Left ventricle myocardium superior (tissue), 1 donor: ENCODE measurements at regions not wholly inside any gene's neighbourhood (a gene's known extent, or its start where the extent isn't known, plus 50 kb on each side); places are given as distances from the start of the nearest gene placed in this dataset.

ENCODE experiments used
- ATAC-seq: fragments of 200-7000 bp; cut with Tn5 transposase; one replicate; pipeline ENCODE4 v1.9.1; 2020; ENCODE audit warnings: mild to moderate bottlenecking, moderate library complexity
- DNase-seq: peaks from one replicate; pipeline ENCODE4 v3.0.0-alpha.2; 2020
- intact Hi-C: fragments of 100-400 bp; cut with micrococcal nuclease; formaldehyde crosslinking; loops from one replicate; pipeline ENCODE4 v1.11.0; 2022
- donor health status: DM: no; HTN: yes; CAD: no; lungs with severe emphysema.

GRCh38 chr7:155198196-155198892 is 99.3 kb upstream of the INSIG1 start:
- DNase-seq (no peak), ATAC-seq (no peak)
- intact Hi-C loops: loop anchor here (10.0 kb wide), 1 partner anchor 146 kb away; no protein-coding TSS in a partner anchor

GRCh38 chr7:155198901-155199845 is 98.5 kb upstream of the INSIG1 start:
- DNase-seq (no peak), ATAC-seq (no peak)
- intact Hi-C loops: loop anchor here (10.0 kb wide), 1 partner anchor 146 kb away; no protein-coding TSS in a partner anchor

DNA sequence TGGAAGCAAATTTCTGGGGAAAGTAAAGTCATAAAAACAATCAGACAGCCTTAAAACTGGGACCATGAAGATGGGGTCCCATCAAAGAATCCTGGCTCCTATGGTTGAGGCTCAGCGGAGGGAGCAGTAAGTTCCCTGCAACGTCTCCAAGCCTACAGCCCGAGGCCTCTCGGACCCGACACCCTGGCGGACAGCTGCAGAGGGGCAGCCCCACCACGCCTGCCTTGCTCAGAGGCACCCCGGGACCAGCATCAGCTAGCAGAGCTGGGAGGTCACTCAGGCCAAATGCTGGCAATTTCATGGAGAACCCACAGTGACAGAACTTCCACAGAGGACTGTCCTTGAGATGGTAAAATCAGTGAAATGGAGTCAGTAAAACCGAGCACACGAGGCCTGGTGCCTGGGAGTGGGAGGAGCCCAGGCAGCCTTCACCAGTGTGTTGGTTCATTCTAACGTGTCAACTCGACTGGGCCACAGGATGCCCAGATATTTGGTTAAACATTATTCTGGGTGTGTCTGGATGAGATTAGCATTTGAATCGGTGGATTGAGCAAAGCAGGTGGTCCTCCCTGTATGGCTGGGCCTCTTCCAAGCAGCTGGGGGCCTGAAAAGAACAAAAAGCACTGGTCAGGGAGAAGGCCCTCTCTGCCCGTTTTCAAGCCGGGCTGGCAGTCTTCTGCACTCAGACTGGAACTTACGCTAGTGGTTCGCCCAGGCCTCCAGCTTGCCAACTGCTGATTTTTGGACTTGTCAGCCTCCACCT is 96.2 kb upstream of the INSIG1 start:
- no peak for ATAC-seq
- no peak for DNase-seq
- intact Hi-C loops: no loop called here

DNA sequence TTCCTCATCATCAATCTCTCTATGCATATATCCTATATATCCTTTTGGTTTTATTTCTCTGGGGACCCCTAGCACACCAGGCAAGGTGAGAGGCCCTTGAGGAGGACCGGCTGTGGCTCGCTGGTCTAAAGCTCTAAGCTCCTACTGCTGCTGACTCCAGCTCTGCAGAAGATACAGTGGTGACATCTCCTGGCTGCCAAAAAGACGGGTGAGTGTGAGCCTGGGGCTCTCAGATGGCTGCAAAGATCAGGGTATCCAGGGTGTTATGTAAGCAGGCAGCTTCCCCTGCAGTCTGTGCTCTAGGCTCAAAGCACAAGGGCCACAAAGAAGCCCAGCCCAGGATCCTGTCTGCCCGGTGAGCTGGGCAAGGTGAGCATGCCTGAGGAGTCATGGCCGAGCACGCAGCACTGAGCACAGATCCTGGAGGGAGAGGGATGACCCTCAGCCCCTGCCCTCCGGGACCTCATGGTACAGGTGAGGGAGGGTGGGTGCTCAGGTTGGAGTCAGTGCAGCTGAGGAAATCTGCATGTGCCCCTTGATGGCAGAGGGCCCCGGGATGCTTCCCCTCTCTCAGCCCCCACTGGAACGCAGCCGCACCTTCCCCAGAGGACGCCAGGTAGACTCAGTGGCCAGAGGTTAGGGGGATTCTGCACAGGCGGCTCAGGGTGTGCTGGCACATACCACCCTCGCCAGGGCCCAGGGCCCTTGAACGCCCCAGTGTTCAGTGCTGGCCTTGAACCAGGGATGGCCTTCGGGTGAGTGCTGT is 95.4 kb upstream of the INSIG1 start:
- DNase-seq (no peak), ATAC-seq (no peak)
- intact Hi-C loops: no loop called here

DNA sequence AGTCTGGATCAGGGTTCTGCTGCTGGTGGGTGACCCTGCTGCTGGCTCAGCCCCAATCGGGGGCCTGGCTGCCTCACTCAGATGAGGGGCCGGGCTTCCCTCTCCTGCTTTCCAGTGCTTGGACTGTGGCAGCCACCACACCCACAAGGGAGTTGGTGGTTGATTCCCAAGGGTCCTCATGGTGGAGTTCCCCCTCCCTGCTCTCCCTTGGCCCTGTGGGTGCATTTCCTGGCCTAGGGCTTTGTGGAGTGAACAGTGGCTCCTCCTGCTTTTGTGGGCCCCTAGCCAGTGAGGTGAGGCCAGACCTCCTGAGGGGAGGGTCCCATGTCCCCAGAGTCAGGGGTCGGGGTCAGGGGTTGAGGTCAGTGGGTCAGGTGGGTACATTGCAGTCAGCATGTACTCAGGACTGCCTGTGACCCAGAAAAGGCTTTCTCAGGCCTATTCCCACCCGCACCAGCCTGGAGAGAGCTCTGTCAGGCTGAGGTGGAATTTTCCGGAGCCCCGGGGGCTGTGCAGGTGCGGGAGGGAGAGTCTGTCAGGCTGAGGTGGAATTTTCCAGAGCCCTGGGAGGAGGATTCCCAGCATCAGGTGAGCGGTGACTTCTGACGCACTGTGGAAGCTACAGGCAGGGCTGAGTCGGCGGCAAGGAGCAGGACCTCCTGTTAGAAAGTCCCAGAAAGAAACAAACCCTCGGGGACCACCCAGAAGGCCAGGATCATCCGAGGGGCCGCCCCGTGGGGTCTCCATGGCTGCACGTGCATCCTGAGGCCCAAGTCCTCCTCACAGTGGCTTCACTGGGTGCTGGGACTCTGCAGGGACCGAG is 94.4 kb upstream of the INSIG1 start:
- DNase-seq: no peak
- ATAC-seq: no peak
- intact Hi-C loops: no loop called here

DNA sequence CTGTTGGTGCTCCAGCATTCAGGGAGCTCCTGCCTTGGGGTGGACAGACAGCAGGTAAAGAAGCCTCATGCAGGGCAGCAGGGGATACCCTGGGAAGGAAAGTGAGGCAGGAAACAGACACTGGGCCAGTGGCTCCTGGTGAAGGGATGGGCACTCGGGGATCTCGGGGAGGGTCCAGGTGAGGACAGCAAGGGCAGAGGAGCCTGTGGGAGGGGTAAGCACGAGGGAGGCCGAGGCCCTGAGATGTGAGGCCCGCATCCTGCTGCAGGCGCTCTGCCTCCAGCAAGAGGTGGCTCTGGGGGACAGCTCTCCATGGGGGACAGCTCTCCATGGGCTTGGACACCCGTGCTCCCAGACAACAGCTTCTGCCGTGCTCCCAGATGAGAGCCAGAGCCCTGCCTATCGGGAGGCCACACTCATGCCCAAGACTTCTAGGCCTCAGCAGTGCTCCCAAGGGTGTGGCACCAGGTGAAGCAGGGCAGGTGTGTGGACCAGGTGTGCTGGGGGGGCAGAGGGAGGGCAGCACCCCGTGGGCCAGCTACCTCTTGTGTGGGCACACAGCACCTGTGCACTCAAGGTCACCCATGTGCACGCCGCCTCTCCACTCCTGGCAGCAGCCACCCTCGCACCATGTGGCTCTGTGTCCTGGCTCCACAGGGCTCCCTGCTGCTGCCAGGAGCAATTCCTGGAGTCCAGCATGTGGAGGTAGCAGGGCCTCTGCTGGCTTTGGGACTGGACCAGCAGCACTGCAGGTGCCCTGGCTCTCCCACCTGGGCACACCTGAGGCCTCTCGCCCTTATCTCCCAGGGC is 93.6 kb upstream of the INSIG1 start:
- no peak for ATAC-seq
- intact Hi-C loops: no loop called here
- no peak for DNase-seq

DNA sequence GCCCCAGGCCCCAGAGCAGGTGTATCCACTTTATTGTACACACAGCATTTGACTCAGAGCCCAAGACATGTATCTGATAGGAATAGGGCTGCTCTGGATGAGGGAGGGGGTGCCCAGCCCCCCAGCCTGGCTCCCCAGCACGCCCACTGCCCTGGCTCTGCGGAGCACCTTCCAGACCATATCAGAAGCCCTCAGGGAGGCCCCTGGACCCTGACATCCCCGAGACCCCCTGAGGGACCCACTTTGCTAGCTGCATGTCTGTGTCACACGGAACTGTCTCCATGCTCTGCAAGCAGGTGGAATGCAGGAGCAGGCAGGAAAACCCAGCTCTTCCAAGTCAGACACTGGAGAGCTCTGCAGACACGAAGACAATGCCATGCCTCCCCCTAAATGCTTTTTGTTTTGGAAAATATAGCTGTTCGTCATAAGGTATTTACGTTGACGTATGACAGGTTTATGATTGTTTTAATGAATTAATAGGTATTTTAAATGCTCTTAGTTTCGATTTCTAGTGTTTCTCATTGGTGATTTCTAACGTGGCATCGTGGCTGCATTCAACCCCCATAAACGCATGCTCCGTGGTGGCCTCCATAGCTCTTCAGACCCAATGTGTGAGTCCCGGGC is 92.8 kb upstream of the INSIG1 start:
- no peak for DNase-seq
- intact Hi-C loops: no loop called here
- ATAC-seq: no peak

DNA sequence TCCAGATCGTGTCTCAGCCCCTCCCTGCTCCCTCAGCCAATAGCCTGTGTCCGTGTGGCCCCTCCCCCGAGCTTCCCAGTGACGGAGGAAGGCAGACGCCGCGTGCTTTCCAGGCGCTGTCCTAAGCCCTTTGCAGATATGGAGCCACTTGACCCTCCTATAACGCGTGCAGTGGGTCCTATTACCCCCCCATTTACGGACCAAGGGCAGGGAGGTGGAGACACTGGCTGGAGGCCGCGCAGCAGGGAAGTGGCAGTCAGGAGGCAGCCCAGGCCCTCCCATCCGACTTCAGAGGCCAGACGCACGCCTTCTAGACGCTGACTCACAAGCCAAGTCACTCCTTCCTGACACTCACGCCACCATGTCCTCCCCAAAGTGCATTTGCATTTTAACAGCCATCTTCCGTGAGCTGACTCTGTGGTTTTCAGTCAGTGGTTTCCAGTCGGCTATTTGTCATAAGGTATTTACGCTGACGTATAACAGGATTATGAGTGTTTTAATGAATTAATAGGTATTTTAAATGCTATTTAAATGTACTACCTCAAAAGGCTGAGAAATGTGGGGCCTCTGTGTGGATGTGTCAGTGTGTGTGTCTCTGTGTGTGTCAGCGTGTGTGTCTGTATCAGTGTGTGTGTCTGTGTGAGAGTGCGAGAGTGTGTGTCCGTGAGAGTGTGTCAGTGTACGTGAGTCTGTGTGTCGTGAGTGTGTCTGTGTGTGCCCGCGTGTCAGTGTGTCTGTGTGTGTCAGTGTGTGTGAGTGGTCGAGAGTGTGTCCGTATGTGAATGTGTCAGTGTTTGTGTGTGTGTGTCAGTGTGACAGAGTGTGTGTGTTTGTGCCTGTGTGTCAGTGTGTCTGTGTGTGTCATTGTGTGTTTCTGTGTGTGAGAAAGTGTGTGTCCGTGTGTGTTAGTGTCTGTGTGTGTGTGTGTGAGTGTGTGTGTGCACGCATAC is 92.0 kb upstream of the INSIG1 start:
- peak; percentile 80 for DNase-seq
- intact Hi-C loops: no loop called here
- peak; percentile 88 for ATAC-seq

GRCh38 chr7:155206318-155207020 is 91.2 kb upstream of the INSIG1 start:
- ATAC-seq: peak; percentile 77
- intact Hi-C loops: no loop called here
- DNase-seq: peak; percentile 62

GRCh38 chr7:155207326-155208002 is 90.2 kb upstream of the INSIG1 start:
- intact Hi-C loops: no loop called here

DNA sequence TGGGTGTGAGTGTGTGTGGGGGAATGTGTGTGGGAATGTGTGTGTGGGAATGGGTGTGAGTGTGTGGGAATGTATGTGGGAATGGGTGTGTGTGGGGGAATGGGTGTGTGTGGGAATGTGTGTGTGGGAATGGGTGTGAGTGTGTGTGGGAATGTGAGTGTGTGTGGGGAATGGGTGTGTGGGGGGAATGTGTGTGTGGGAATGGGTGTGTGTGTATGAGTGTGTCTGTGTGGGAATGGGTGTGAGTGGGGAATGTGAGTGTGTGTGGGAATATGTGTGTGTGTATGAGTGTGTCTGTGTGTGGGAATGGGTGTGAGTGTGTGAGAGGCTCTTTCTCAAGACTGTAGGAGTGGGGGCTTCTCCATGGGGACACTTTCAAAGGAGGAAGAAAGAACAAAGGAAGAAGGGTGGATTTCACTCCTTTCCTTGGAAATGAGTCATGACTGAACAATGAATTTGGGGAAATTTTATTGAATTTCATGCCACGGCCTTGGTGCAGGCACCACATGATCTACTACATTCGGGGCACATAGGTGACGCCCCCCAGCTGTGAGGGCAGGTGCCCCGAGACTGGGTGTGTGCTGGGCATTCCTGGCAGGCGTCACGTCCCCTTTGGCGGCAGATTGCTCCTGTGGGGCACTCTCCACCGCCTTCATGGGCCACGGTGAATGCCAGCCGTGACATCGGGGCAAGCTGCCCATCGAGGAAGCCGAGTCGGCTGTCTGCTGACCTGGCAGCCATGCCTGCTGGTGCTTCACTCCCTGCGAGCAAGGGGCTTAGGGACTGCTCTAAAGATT is 88.8 kb upstream of the INSIG1 start:
- intact Hi-C loops: no loop called here
- DNase-seq: no peak
- no peak for ATAC-seq

More at GRCh38 chr7:155207326-155208002, 90.2 kb upstream of the INSIG1 start:
- ATAC-seq: no peak
- DNase-seq: no peak

DNA sequence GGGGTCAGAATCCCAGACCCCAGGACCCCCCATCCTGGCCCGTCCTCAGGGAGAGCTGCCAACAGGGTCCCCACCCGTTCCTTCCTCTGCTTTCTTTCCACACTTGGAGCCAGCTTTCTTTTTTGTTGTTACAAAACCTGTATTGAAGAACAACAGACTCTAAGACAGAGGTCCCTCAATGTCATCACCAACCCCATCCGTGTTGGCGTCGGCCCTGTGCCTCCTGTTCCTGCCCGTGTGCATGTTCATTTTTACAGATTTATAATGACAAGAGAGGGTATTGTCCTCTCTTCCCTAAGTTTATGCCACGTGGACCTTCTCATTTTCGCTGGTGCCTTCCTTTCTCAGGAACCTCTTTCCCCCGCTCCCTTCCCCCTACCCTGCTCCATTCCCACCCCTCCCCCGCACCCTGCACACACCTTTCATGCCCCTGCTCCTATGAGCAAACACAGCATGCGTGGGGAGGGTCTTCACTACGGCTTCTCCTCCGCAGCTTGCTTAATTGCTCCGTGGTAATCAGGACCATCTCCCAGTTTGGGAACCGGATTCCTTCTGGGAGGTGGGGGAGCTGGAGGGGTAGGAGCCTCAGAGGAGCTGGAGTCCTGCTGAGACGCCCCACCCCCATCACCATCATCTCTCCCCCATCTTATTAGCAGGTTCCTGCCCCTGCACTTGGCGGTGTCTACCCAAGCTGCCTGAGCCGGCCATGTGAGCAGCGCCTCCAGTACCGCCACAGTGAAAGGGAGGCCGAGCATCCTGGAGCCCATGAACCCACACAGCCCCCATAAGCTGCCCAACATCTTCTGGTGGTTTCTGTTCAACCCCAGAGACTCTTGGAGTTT is 88.0 kb upstream of the INSIG1 start:
- DNase-seq: no peak
- no peak for ATAC-seq
- intact Hi-C loops: no loop called here

DNA sequence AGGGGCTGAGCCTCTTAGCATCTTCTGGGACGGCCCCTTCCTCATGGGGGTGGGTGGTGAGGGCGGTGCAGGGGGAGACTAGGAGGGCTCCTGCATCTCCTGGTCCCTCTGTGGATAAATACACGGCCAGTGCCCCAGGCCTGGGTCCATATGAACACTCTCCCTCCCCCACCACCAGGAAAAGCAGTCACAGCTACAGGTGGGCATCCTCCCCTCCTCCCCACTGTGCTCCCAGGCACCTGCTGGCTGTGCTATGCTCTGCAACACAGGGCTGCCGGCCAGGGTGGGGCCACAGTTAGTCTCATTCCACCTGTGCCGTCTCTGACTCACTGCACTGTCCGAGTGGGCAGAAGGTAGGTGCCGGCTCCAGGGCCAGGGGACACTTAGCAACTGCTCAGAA is 87.3 kb upstream of the INSIG1 start:
- DNase-seq (no peak), ATAC-seq (no peak)
- intact Hi-C loops: no loop called here
